Hindlimb muscle (tissue), 1 donor: ENCODE measurements at regions not wholly inside any gene's neighbourhood (a gene's known extent, or its start where the extent isn't known, plus 50 kb on each side); places are given as distances from the start of the nearest gene placed in this dataset.
"Not testable (repeated sequence)": the region's sequence is repeated elsewhere in the genome, so short reads cannot be mapped to it uniquely, and the experiment has no call there.

Source experiments
- DNase-seq: peaks from one replicate; pipeline ENCODE4 v3.0.0-alpha.2; 2013

- no peak for DNase-seq
Observed at GRCh38 chr6:37078814-37079213, 73.4 kb downstream of the FGD2 start.

- no peak for DNase-seq
Observed at GRCh38 chr6:37081042-37081607, 75.7 kb downstream of the FGD2 start.

GRCh38 chr6:37082390-37083130, 77.1 kb downstream of the FGD2 start:
- DNase-seq: no peak

DNA sequence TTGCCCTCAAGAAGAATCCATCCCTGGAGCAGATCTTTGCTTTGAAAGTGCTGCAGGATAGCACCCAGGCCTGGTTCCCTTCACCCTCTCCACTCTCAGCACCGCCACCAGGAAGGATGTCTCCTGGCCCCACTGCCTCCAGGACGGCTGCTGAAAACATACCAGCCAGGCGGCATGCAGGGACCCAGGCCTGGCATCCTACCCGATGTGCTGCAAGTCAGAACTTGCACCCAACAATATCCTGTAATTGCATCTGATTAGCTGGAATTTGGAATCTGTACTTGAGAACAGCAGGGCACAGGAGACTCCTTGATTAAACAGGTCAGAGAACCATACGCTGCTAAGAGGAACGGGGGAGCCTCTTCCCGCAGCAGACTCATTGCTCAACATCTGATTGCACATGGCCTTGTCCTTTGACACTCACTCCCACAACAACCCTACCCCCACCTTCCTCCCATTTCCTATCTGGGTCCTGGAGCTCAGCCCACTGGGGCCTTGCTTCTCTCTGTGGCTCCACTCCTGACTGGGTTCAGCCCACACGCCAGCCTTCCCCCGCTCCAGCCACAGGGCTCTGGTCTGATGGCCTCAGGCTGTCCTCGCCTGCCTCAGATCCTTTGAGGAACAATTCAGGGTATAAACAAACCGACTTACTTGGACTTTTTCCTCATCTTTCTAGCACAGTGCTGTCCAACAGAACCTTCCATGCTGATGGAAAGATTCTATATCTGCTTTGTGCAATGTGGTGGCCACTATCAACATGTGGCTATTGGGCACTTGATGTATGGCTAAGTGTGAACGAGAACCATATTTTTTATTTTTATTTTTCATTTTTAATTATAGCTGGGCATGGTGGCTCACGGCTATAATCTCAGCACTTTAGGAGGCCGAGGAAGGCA, 78.0 kb downstream of the FGD2 start:
- DNase-seq: no peak

GRCh38 chr6:37084665-37085064, 79.2 kb downstream of the FGD2 start:
- DNase-seq: not testable (repeated sequence)

DNA sequence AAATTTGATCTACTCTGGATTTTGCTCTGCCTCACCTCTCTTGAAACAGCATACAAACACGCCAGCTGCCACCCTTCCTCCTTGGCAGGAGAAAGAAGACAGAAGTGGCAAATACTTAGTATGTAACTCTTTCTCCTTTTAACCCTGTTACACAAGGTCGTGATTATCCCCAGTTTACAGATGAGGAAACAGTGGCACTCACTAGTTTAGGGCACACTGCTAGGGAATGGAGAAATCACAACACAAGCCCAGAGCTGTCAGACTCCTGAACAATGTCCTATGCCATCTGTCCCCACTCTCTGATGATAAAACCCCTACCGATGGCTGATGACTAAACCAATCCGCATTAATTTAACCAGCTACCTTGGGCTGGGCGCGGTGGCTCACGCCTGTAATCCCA, 79.7 kb downstream of the FGD2 start:
- DNase-seq: no peak

- no peak for DNase-seq
Observed at GRCh38 chr6:37088897-37089296, 81.1 kb upstream of the PIM1 start.

DNA sequence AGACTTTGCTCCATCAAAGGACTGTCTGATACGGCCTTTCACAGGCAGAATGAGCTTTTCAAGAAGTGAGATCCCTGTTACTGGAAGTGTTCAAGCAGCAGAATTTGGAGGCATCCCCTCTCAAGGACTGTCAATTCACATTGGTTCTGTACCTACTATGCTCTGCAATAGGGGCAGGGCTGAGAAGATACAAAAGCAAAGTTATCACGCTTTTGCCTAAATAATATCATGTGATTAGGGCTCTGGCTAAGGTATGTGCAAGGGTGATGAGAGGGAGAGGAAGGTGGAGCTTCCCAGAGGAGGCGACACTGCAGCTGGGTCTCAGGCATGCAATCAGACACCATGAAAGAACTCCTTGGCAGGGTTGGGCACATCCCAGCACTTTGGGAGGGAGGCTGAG, 80.2 kb upstream of the PIM1 start:
- DNase-seq: no peak

- not testable (repeated sequence) for DNase-seq
Observed at GRCh38 chr6:37091104-37091503, 78.8 kb upstream of the PIM1 start.

GRCh38 chr6:37091586-37091985, 78.4 kb upstream of the PIM1 start:
- DNase-seq: not testable (repeated sequence)

DNA sequence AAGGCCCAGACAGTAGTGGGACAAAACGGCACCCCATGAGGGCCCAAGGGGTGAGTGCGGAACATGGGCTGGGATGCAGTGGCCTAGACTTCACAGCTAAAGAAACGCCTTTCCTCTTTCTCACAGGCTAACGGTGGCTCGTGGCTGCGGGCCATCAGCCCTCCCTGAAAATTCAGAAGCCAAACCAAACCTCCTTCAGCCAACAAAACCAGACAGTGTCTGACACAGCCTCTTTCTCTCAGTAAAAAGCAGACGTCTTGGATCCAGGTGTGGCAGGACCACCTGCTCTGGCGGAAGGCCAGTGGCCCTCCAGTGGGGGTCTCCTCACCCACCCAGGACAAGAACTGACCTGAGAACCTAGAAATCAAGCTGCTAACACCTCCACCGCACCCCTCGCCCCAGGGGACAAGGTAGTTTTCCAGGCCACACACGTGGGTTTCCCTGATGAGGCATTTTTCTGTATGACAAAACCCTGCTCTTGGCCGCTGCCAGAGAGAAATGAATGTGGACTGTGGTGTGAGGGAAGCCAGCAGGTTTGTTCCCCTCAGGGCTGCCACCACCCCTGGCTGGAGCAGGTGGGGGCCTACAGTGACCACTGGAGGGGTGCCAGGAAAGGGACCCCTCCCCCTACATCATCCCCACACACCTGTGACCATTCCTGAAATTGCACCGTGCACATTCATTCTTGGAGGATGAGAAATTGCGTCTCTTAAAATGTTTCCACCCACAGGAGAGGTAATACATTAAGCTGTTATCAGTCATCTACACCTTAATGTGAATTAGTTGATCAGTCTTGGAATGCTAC, 76.8 kb upstream of the PIM1 start:
- DNase-seq: no peak

GRCh38 chr6:37093728-37094069, 76.3 kb upstream of the PIM1 start:
- DNase-seq: no peak

GRCh38 chr6:37095997-37096396, 74.0 kb upstream of the PIM1 start:
- DNase-seq: no peak

DNA sequence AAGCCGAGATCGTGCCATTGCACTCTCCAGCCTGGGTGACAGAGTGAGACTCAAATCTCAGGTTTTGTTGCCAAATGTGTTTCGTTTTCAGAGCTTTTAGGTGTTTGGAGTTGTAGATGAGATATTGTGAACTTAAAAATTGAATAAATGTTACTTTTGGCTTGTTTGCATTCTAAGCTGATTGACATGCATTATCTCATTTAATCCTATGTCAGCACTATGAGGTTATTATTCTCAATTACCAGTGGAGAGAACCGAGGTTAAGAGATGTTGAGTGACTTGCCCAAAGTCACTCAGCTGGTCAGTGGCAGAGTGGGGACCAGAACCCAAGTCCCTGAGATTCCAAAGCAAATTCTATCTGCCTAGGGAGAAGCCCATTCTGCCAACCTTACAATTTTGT, 72.6 kb upstream of the PIM1 start:
- DNase-seq: no peak

GRCh38 chr6:37099442-37099841, 70.5 kb upstream of the PIM1 start:
- DNase-seq: no peak

DNA sequence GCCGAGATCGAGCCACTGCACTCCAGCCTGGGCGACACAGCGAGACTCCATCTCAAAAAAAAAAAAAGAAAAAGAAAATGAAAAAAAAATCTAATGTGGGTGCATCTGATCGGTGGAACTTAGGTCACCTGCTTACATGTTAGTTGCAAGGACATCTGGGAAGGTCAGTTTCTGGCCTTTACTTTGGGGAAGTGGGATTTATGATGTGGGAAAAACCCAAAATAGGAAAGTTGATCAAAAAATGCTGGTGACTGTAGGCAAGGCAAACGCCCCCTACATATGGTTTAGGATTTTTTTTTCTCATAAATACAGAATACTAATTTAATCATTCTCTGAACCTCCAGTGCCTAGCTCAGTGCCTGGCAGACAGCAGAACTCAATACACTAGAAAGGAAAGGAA, 69.2 kb upstream of the PIM1 start:
- no peak for DNase-seq

- no peak for DNase-seq
Observed at GRCh38 chr6:37101991-37102298, 68.0 kb upstream of the PIM1 start.

- DNase-seq: peak; percentile 86
Observed at GRCh38 chr6:37102299-37103168, 67.4 kb upstream of the PIM1 start.

DNA sequence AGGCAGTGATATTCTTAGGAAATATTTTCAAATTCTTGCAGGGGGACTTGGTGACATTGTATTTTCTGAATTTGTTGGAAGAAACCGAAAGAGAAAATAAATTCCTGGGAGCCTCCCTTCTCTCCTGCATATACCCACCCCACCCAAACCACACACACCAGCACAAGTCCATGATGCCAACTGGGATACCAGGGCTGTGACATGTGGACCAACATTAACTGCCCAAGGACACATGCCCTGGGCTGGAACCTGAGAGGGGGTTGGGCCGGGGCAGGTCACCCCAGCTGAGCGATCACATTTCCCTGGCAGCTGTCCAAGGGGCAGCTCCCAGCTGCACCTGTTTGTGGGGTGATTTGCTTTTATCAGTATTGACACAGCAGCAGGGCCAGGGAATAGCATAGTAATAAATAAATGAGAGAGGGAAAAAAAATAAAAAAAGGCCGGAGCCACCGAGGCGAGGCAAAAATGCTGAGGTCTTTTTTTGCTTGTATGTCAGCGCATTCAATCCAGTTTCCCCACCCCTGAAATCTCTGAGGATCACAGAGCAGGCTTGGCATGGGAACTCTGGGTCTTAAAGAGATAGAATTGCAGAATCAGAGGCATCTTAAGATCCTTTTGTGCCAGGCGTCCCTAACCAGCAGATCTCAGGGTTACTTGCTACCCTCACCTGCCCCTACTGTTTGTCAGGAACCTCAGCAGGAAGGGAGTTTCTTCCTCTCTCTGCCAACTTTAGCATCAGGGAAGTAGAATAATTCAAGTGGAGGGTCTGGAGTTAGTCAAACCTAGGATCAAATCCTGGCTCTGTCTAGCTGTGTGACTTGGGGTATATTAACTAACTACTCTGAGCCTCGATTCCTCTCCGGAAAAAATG, 66.5 kb upstream of the PIM1 start:
- peak; percentile 58 for DNase-seq

GRCh38 chr6:37104824-37105147, 65.2 kb upstream of the PIM1 start:
- no peak for DNase-seq
